Stimulated activated CD4-positive, alpha-beta T cell treated with anti-CD3 and anti-CD28 coated beads, Interleukin-1b, Interleukin-23, amount 100 ng/mL, for 24 hours (primary cell): ENCODE measurements at regions not wholly inside any gene's neighbourhood (a gene's known extent, or its start where the extent isn't known, plus 50 kb on each side); places are given as distances from the start of the nearest gene placed in this dataset.

Source experiments
- DNase-seq, 4 experiments: peaks; one replicate each; pipeline ENCODE4 v3.0.0-alpha.2; 2020; ENCODE audit warnings: low read depth in 4 of 4, low spot score in 1 of 4

- DNase-seq: no peak
Observed at GRCh38 chr6:19643287-19643686, 193.9 kb upstream of the ID4 start.

GRCh38 chr6:19643713-19644112, 193.5 kb upstream of the ID4 start:
- no peak for DNase-seq

- no peak for DNase-seq
Observed at GRCh38 chr6:19655744-19656143, 181.4 kb upstream of the ID4 start.

DNA sequence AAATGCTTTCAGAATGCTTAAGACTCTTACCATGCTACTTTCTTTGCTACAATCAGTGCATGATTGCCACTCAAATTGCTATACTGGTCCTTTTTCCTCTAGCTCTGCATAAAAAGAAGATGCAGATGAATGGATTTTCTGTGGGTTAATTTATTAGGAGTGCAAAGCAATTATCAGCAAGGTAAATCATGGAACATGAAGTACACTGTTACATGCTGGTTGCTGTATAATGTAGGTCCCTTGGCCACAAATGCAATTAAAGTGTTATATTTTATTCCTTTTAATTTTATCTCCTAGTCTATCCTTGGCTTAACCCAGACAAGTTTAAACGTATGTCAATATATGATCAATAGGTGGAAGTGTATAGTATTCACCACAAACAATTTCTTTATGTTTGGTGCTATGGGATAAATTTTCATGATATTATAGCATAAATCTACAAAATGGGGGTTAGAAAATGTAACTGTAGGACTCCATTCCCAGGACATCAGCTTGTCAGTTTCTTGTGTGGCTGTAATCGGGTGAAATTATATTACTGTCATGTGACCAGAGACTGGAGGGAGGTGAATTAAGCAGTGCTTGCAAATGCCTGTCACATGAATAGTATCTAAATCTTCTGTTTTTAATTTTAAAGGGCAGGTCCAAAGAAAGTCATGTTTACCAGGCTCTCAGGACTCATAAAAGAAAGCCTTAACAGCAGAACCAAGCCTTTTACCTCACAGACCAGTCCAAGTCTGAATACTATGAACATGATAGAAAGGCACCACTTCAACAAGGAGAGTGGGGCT, 176.9 kb upstream of the ID4 start:
- DNase-seq: no peak

DNA sequence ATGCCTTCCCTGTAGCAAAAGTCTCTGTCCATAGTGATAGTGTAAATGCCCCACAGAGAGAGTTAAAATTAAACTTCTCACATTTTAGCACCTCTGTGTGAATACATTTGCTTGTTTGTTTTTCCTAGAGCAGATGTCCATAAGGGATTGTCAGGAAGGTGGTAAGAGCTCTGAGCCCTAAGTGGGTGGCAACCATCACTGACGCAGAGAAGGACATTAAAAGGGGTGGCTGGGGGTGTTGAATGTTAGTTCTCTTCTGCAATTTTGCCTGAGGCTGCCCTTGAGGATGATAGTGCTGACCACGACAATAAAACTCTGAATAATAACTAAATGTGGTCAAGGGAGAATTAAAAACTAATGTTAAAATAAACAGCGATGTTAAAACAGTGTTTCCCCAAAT, 174.3 kb upstream of the ID4 start:
- DNase-seq: no peak

DNA sequence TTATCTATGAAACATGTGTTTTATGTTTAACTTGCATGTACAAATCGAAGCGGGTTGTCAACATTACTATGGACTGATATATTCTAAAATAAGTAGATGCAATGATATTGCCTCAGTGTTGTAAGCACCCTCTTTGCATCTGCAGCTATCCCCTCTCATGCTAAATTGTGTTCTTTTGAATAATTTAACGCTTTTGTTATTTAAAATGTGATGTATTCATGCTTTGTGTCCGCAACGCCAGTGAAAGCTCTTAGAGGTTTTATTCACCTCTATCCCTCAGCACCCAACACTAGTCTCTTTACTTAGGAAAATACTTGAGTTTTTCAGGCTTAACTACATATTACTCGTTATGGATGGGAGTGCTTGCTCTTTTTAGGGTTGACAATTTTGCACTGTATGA, 173.7 kb upstream of the ID4 start:
- DNase-seq: no peak

DNA sequence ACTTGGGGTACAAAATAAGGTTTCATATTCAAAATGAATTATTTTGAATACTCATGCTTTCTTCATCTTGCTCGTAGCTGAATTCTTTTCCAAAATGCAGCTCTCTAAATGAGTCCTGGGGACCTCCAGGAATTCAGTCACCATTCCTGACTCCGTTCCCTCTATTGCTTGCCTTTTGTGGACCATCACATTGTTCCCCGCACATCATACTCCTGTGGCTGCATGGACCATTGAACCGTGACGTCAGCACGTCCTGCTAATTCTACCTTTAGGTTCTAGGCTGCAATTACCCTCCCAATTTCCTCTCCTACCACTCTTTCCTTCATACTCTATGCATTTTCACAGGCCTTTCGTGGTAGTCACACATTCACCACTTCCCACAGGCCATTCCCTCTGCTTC, 173.1 kb upstream of the ID4 start:
- DNase-seq: no peak

DNA sequence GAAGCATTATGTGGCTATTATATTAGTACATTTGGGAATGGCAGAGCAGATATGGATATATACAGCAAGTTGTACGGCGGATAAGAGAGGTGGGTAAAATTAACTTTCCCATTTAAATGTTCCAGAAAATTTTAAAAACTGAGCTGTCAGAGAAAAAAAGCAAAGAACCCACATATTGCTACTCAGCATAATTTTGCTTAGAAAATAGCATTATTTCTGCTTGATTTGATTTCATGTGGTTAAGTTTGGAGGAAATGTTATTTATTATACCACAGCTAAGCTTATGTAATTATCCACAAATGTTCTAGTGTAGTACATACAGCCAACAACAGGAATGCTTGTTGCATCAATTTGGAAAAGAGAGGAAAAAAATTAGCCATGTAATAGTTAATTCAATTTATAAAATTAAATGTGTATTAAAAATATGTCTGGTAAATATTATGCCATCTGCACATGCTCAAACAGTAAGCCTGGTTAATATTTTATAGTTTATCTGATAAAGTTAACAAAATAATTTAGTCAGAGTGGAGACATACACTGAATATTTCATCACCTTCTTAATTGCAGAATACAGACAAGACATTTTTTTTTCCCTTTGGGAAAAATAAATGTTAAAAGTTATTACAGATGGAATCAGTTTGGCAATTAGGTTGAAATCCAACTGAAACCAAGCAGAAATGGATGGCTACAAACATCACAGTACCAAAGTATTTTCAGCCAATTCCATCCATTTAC, 172.1 kb upstream of the ID4 start:
- DNase-seq: no peak

- DNase-seq: no peak
Observed at GRCh38 chr6:19665613-19665909, 171.6 kb upstream of the ID4 start.

DNA sequence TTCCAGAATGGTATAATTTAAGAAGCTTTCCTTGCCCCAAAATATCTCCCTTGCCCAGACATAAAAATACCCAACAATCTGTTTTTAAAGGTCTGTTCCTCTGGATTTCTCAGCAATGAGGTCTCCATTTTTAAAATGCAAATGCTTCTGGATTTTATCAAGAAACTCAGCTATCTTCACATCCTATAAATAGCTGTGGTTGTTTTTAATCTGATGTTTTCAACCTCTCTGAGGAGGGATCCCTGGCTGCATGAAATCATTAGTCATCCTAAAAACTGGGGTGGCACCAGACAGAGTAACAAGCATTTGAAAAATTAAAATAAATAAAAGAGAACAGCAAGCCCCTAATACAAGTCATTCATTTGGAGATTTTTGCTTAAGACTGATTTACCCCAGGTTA, 168.5 kb upstream of the ID4 start:
- DNase-seq: no peak

DNA sequence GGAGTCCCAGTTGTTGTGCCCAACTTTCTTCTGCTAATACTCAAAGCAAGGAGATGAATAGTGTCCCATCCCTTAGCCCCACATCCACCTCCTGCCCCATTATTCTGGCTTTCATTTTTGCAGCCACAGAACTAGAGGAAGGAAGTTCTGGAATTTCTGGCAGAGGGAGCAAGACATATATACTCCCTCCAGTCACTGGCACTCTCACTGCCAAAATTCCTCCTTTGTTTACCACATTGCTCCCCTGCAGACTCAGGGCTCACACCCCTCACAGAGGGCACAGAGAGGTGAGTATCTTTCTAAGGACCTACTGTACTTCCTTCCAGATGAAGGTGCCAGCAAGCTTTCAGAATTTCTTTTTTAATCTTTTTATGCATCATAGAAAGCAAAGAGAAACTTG, 168.0 kb upstream of the ID4 start:
- no peak for DNase-seq

DNA sequence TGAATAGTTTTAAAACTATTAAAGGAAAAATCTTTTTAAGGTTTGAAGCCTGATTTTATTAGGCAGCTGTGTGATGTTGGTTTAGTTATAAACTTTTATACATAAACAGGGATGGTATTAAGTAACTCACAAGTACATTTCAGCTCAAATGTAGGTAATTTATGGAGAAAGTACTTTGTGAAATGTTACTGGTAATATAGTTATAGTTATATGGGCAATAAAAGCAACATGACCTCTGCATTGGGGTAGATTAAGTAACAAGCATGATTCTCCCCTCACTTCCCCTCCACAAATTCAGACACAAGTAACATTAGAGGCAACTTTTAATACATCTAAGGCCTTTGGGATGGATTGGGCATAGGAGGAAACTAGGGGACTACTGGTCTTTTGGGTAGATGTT, 154.3 kb upstream of the ID4 start:
- DNase-seq: no peak

DNA sequence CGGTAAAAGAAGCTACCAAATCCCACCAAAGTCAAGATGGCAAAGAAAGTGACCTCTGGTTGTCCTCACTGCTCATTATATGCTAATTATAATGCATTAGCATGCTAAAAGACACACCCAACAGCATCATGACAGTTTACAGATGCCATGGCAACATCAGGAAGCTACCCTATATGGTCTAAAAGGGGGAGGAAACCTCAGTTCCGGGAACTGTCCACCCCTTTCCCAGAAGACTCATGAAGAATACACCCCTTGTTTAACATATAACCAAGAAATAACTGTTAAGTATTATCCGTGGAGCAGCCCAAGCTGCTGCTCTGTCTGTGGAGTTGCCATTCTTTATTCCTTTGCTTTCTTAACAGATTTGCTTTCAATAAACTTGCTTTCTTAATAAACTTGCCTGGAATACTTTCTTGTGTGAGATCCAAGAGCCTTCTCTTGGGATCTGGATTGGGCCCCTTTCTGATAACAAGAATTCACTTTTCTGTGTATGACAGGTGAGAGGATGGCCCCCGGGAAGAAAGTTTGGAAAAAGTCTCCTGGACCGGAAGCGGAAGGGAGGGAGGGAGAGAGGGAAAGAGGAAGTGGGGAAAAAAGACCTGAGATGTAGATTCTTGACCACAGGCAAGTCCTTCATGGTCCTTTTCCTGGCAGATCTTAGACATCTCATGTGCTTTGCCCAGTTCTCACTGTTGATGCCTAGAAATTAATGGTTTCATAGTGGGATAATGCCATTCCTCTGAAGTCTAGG, 146.7 kb upstream of the ID4 start:
- DNase-seq: no peak

DNA sequence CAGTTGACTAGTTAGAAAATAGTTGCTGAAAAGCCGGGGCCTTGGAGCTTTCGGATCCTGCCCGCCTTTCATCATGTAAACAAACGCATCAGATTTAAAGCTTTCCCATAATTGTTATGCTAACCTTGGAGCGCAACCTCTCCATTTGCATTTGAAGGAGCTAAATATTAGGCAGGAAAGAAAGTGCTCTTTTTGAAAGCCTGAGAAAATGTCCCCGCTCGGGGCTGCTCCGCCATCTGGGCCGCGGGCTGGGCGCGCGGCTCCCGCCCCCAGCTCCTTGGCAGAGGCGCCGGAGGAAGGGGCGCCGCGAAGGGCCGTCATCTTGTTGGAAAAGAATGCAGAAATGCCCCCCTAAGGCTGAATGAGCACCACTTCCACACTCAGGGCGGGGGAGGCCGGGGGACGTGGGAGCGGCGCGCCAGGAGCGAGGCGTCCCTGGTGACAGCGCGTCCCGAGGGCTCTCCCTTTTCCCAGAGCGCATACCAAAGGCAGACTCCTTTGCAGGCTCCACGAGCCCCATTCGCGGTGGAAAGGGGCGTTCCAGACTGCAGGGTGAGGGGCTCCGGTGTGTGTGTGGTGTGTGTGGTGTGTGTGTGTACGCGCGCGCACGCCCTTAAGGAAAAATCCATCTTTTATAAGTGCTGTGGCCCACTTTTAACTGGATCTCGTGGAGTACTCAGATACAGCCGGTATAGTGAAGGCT, 145.6 kb upstream of the ID4 start:
- DNase-seq: no peak

DNA sequence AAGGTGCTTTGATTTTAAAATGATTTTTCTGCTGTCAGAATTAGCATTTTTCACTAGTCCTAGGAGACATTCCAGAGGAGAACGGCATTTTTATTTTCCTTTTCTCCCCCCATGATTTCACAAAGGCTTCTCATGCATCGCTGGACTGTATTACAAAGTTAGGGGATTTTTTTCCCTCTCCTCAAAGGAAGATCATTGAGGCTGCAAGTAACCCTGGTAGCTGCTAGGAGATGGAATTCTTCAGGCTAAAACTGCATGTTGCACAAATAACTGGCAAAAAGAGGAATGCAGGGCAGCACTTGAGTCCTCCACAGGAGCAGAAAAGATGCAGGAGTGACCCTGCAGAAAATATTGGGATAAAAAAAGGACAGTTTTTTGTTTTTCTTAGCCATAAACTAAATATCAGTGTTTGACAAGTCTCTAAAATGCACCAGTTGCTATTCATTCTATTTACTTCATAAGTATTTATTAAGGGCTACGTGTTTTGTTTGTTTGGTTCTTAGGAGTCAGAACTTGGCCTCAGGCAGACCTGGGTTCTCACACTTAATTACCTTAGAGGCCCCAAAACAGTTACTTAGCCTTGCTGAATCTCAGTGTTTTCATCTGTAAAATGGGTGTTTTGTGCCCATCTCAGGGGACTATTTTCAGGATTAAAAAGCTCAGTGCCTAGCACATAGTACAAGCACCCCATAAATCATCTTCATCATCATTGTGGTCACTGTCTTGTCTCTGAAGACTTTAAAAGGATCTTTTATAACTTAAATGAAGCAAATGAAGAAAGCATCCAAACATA, 144.5 kb upstream of the ID4 start:
- DNase-seq: no peak

- DNase-seq: no peak
Observed at GRCh38 chr6:19694697-19695096, 142.5 kb upstream of the ID4 start.

GRCh38 chr6:19697744-19698290, 139.4 kb upstream of the ID4 start:
- no peak for DNase-seq

DNA sequence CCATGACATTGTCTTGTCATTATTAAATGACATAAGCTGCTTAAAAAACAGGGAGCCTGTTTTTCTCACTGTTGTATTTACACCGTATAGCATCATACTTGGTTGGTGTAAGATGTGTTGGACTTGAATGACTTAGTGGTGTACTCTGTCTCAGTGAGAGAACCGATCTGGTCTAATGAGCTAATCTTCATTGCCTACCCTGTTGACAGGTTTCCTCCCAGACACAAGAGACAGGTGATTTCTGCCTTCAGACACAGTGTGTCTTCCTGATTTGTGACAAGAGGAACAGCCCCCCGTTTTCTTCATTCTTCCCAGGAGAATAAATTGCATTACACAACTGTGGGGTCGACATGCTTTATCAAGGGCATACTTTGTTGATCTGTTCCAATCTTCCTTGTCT, 137.2 kb upstream of the ID4 start:
- DNase-seq: no peak

DNA sequence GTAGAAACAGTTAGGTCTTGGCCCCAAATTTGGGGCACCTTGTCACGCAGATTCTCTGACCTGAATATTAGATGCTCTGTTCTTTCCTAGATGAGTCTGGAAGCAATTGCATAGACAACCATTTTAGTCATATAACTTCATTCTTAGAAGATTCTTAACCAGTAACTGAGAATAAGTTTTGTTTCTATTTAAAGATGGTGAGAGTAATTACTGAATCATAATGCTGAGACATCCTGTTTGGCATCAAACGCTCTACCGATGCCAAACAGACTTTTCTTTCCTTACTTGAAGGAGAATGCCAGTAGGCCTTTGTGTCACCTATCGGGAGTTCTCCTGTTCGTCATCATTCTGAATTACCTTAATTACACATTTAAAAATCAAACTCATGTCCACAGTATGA, 131.6 kb upstream of the ID4 start:
- DNase-seq: no peak

DNA sequence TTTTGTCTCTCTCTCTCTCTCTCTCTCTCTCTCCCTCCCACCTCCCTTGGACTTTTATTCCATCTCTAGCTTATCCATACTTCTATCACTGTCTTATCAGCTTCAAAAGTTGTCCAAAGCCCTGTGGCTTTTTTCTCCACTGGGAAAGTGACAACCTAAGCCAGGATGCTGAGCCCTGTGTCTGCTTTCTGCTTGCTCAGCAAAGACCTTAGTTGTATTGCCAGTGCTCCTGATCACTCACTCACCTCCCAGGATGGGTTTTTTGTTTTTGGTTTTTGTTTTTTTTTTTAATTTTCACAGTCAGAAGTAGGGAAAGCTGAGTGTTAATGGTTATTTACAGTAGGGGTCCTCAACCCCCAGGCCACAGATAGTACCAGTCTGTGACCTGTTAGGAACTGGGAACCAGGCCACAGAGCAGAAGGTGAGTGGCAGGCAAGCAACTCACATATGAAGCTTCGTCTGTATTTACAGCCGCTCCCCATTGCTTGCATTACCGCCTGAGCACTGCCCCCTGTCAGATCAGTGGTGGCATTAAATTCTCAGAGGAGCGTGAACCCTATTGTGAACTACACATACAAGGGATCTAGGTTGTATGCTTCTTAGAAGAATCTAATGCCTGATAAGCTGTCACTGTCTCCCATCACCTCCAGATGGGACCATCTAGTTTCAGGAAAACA, 125.0 kb upstream of the ID4 start:
- DNase-seq: no peak
